ENCODE measurements at regions not wholly inside any gene's neighbourhood (a gene's known extent, or its start where the extent isn't known, plus 50 kb on each side); places are given as distances from the start of the nearest gene placed in this dataset.

- TF ChIP-seq CTCF (IDR thresholded peaks at IDR 0.05) (no peak), ZFX (IDR thresholded peaks at IDR 0.05; ENCODE audit: borderline replicate concordance) (no peak)
Observed at GRCh38 chr19:30120860-30121484, 178.9 kb downstream of the URI1 start.
